Ectodermal cell (in vitro differentiated cells): ENCODE measurements at regions not wholly inside any gene's neighbourhood (a gene's known extent, or its start where the extent isn't known, plus 50 kb on each side); places are given as distances from the start of the nearest gene placed in this dataset.
"Not testable (repeated sequence)": the region's sequence is repeated elsewhere in the genome, so short reads cannot be mapped to it uniquely, and the experiment has no call there.

ENCODE experiments used
- H3K27ac ChIP-seq: 2 replicates; pipeline ENCODE4 v1.7.0; 2013; ENCODE audit warnings: mild to moderate bottlenecking, low read depth, low read length; ENCODE audit not compliant: insufficient read depth, poor library complexity, severe bottlenecking
- H3K27me3 ChIP-seq: 2 replicates; pipeline ENCODE4 v1.7.0; 2013; ENCODE audit warnings: mild to moderate bottlenecking, low read length; ENCODE audit not compliant: insufficient read depth, control insufficient read depth, poor library complexity, severe bottlenecking
- H3K36me3 ChIP-seq: one replicate; pipeline ENCODE4 v1.7.0; 2013; ENCODE audit warnings: low read length; ENCODE audit not compliant: control insufficient read depth, insufficient read depth
- H3K4me1 ChIP-seq: one replicate; pipeline ENCODE4 v1.7.0; 2013; ENCODE audit warnings: low read length; ENCODE audit not compliant: control insufficient read depth, insufficient read depth
- H3K4me3 ChIP-seq: 2 replicates; pipeline ENCODE4 v1.7.0; 2013; ENCODE audit warnings: low read depth, low read length, control low read depth; ENCODE audit not compliant: insufficient read depth
- H3K9me3 ChIP-seq: 2 replicates; pipeline ENCODE4 v1.7.0; 2013; ENCODE audit warnings: mild to moderate bottlenecking, low read length, moderate library complexity; ENCODE audit not compliant: control insufficient read depth
- WGBS, 2 experiments: methylation state at CpG; one replicate each; pipeline ENCODE4 v1.1.7; 2013; ENCODE audit warnings: missing lambda C conversion rate in 2 of 2; 5-methylcytosine and 5-hydroxymethylcytosine counted together

GRCh38 chr12:85424581-85425348 lies 144.7 kb downstream of the ALX1 start:
- 82 to 92% methylated on average over 7 of the region's 10 CpGs for WGBS, 2 experiments
- Histone ChIP-seq H3K27me3 (no peaks in the 10 kb centered on the region), H3K36me3 (no peaks in the 10 kb centered on the region), H3K27ac (no peak overlapping the region), H3K4me1 (no peaks in the 10 kb centered on the region), H3K9me3 (no peaks in the 10 kb centered on the region), H3K4me3 (no peak overlapping the region)

GRCh38 chr12:85425349-85425612 lies 145.3 kb downstream of the ALX1 start:
- Histone ChIP-seq H3K27ac (no peak overlapping the region), H3K4me1 (no peaks in the 10 kb centered on the region), H3K36me3 (no peaks in the 10 kb centered on the region), H3K4me3 (no peak overlapping the region), H3K27me3 (no peaks in the 10 kb centered on the region), H3K9me3 (no peaks in the 10 kb centered on the region)
- no CpG with 5 or more reads among the region's 1 CpG for WGBS, 2 experiments

GRCh38 chr12:85425926-85426325 lies 145.9 kb downstream of the ALX1 start:
- Histone ChIP-seq H3K27me3 (no peaks in the 10 kb centered on the region), H3K9me3 (no peaks in the 10 kb centered on the region), H3K27ac (no peak overlapping the region), H3K4me3 (no peak overlapping the region), H3K4me1 (no peaks in the 10 kb centered on the region), H3K36me3 (no peaks in the 10 kb centered on the region)
- 87 to 94% methylated on average over 4 of the region's 4 CpGs for WGBS, 2 experiments

GRCh38 chr12:85433148-85433547 lies 153.1 kb downstream of the ALX1 start:
- H3K4me3 ChIP-seq, H3K4me1 ChIP-seq, H3K9me3 ChIP-seq, H3K27me3 ChIP-seq, H3K27ac ChIP-seq, H3K36me3 ChIP-seq: not testable (repeated sequence)

GRCh38 chr12:85440271-85440670 lies 160.3 kb downstream of the ALX1 start:
- 100% methylated on average over 1 of the region's 1 CpG; no CpG with 5 or more reads in 1 of the 2 experiments for WGBS, 2 experiments
- no peak overlapping the region for H3K27ac ChIP-seq
- H3K9me3 ChIP-seq, result no peaks in the 10 kb centered on the region
- H3K4me1 ChIP-seq, result no peaks in the 10 kb centered on the region
- H3K27me3 ChIP-seq, result no peaks in the 10 kb centered on the region
- H3K36me3 ChIP-seq, result no peaks in the 10 kb centered on the region
- no peak overlapping the region for H3K4me3 ChIP-seq

GRCh38 chr12:85441025-85441424 lies 161.0 kb downstream of the ALX1 start:
- H3K4me3 ChIP-seq, result no peak overlapping the region
- 94% methylated on average over 3 of the region's 3 CpGs for WGBS, 2 experiments
- H3K4me1 ChIP-seq, result no peaks in the 10 kb centered on the region

GRCh38 chr12:85441741-85442140 lies 161.7 kb downstream of the ALX1 start:
- Histone ChIP-seq H3K4me1 (no peaks in the 10 kb centered on the region), H3K27me3 (no peaks in the 10 kb centered on the region), H3K9me3 (no peaks in the 10 kb centered on the region), H3K27ac (no peak overlapping the region), H3K36me3 (no peaks in the 10 kb centered on the region), H3K4me3 (no peak overlapping the region)
- 97 to 100% methylated on average over 1 of the region's 1 CpG for WGBS, 2 experiments

More at GRCh38 chr12:85441025-85441424, 161.0 kb downstream of the ALX1 start:
- no peaks in the 10 kb centered on the region for H3K36me3 ChIP-seq
- H3K27ac ChIP-seq, result no peak overlapping the region
- H3K27me3 ChIP-seq, result no peaks in the 10 kb centered on the region
- H3K9me3 ChIP-seq, result no peaks in the 10 kb centered on the region

GRCh38 chr12:85445060-85445938 lies 165.3 kb downstream of the ALX1 start:
- WGBS, 2 experiments, result 71 to 82% methylated on average over 5 to 6 of the region's 6 CpGs
- Histone ChIP-seq H3K27ac (no peak overlapping the region), H3K27me3 (no peaks in the 10 kb centered on the region), H3K4me3 (no peak overlapping the region), H3K9me3 (no peaks in the 10 kb centered on the region), H3K4me1 (no peaks in the 10 kb centered on the region), H3K36me3 (no peaks in the 10 kb centered on the region)

GRCh38 chr12:85448031-85448430 lies 168.0 kb downstream of the ALX1 start:
- WGBS, 2 experiments, result 86 to 97% methylated on average over 1 of the region's 1 CpG
- no peaks in the 10 kb centered on the region for H3K4me1 ChIP-seq
- H3K9me3 ChIP-seq, result no peaks in the 10 kb centered on the region
- H3K27me3 ChIP-seq, result no peaks in the 10 kb centered on the region
- H3K36me3 ChIP-seq, result no peaks in the 10 kb centered on the region
- H3K4me3 ChIP-seq, result no peak overlapping the region
- no peak overlapping the region for H3K27ac ChIP-seq

- no peaks in the 10 kb centered on the region for H3K27me3 ChIP-seq
- 91% methylated on average over 2 of the region's 4 CpGs; no CpG with 5 or more reads in 1 of the 2 experiments for WGBS, 2 experiments
- no peaks in the 10 kb centered on the region for H3K9me3 ChIP-seq
- no peak overlapping the region for H3K4me3 ChIP-seq
- H3K4me1 ChIP-seq, result no peaks in the 10 kb centered on the region
- no peak overlapping the region for H3K27ac ChIP-seq
- H3K36me3 ChIP-seq, result no peaks in the 10 kb centered on the region
Observed at GRCh38 chr12:85448548-85449139, 168.6 kb downstream of the ALX1 start.
